TTC549 (cell line): ENCODE measurements at regions not wholly inside any gene's neighbourhood (a gene's known extent, or its start where the extent isn't known, plus 50 kb on each side); places are given as distances from the start of the nearest gene placed in this dataset.

Source experiments
- FAIRE-seq: peaks from 2 replicates; lab custom pipeline; 2012; peaks lifted over from hg19 to GRCh38; lab: Jason Lieb, UNC

- FAIRE-seq: no peak
Observed at GRCh38 chr2:128437204-128437565, 118.5 kb upstream of the HS6ST1 start.

- FAIRE-seq: no peak
Observed at GRCh38 chr2:128438091-128438490, 119.4 kb upstream of the HS6ST1 start.

GRCh38 chr2:128438586-128438985, 119.9 kb upstream of the HS6ST1 start:
- FAIRE-seq: no peak

GRCh38 chr2:128439031-128439790, 120.5 kb upstream of the HS6ST1 start:
- no peak for FAIRE-seq

- no peak for FAIRE-seq
Observed at GRCh38 chr2:128439791-128440665, 121.4 kb upstream of the HS6ST1 start.

GRCh38 chr2:128440666-128441340, 122.1 kb upstream of the HS6ST1 start:
- no peak for FAIRE-seq

DNA sequence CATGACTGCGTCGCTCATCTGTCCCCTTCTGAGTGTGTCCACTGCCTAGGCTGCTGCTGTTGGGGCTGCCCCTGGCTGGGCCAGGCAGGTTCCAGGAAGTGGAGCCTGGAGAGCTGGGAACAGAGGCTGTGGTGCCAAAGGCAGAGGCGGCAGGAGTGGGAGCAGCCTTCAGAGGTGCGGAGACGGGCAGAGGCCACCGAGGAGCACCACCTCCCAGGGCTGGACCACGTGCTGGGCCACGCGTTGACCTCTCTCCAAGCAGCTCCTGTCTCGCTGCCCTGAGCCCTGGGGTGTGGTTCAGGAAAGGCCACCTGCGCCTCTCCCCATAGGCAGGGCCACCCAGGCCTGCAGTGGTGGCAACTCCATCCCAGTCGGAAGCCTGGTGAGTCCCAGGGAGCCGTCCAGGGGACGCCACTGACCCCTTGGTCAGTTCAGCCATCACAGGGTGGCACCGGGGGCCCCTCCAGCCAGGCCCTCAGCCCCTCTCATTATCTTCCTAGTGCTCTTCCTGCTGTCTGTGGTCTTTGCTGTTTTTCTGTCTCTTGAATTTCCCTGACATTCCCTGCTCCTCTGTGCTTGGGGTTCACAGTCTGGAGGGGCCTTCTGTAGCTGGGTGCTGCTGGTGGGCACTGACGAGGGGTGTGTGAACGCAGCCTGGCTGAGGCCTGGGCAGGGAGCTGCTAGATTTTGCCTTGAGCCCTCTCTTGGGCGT, 122.8 kb upstream of the HS6ST1 start:
- no peak for FAIRE-seq

DNA sequence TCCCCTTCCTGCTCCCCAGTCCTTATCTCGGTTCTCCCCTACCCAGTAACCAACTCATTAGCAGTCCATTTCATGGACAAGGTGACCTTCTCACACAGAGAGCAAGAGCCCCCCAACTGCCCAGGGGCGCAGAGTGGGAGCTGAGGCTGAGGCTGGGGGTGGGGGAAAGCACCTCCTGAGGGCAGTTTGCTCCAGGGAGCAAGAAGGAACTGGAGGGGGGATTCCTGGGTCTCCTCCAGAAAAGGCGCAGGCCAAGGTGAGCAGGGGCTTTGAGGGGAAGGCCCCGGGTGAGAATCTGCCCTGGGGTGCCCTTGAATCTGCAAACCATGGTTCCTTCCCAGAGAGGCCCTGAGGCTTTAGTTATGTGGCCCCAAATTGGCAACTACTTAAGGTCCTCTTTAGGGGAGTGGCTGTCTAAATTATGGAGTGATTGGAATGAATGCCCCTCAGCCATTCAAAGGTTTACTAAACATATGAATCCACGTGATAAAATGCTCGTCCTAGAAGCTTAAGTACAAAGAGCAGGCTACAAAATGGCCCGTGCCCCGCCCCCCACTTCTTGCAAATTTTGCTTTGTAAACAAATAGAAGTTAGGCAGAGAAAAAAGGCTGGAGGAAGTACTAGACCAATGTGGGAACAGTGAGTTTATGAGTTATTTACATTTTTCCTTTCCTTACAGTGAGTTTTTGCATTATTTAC, 123.5 kb upstream of the HS6ST1 start:
- FAIRE-seq: no peak

GRCh38 chr2:128442891-128443302, 124.2 kb upstream of the HS6ST1 start:
- no peak for FAIRE-seq

GRCh38 chr2:128444121-128444771, 125.6 kb upstream of the HS6ST1 start:
- no peak for FAIRE-seq

- no peak for FAIRE-seq
Observed at GRCh38 chr2:128444816-128445522, 126.3 kb upstream of the HS6ST1 start.

GRCh38 chr2:128445523-128445900, 126.8 kb upstream of the HS6ST1 start:
- FAIRE-seq: no peak

GRCh38 chr2:128446049-128446873, 127.6 kb upstream of the HS6ST1 start:
- FAIRE-seq: no peak

DNA sequence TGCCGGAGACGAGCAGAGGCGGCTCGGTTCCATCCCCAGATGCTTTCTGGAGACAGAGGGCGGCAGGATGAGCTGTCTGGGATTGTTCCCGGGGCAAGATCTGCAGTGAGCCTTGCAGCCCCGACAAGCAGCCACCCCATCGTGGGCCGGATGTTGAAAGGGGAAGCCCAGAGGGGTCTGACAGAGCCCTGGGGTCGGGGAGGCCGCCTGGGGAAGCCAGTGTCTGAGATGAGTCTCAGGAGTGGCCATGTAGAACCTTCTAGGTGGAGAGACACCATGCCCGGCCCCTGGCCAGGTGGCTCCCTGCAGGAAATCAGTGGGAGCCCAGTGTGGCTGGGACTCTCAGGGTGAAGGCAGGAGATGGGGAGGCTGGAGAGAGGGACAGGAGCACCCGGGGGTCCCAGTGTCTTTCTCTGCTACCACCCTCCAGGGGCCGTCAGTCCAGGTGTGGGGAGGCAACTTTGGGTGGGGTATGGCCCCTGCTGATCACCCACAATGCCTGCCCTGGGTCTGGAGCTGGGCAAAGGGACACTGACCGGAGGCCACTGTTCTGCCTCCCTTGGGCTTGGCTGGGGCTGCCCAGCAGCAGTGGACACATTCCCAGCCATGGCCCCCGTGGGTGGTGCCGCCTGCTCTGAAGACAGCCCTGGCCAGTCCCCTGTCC, 128.3 kb upstream of the HS6ST1 start:
- no peak for FAIRE-seq

GRCh38 chr2:128447538-128447995, 128.9 kb upstream of the HS6ST1 start:
- no peak for FAIRE-seq

DNA sequence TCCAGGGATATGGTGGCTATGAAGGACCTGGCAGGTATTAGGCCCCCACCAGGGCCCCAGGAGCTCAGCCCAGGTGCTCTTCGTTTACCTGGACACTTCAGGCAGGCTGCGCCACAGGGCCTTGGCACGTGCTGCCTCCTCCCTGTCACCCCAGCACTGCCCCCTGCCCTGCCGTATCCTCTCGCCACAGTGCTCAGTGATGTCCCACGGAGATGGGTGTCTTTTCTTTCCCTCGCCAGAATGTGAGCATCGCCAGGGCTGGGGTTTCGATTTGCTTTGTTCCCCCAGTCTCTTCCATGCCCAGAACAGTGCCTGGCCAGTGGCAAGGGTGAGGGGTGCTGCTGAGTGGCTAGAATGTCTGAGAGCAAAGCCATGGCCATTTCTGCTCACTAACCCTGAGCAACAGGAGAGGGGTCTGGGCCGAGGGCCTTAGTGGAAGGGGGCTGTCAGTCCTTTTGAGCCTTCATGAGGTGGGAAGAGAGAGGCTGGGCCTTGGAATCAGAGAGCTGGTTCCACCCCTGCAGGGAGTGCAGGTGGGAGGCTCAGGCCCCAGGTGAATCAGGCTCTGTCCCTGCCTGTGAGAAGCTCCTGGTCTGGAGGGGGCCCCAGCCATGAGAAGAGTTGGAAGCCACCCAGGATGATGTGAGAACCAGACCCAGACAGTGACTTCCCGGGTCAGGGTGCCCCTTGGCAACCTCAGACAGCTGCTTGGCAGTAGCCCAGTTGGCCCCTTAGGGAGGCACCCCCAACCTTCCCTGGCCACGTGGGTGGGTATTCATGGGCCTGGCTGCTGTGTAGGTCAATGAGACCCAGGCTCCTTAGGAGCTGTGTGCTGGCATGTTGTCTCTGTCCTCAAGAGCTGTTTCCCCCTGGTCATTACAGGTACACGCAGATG, 129.9 kb upstream of the HS6ST1 start:
- no peak for FAIRE-seq

GRCh38 chr2:128449226-128450061, 130.8 kb upstream of the HS6ST1 start:
- FAIRE-seq: no peak
